Activated B cell treated with CpG ODN at 0.5 μM for 24 hours (primary cell): ENCODE measurements at regions not wholly inside any gene's neighbourhood (a gene's known extent, or its start where the extent isn't known, plus 50 kb on each side); places are given as distances from the start of the nearest gene placed in this dataset.
A peak's percentile ranks its signal among the peaks of the same experiment; 100 is the strongest.
"Not testable (repeated sequence)": the region's sequence is repeated elsewhere in the genome, so short reads cannot be mapped to it uniquely, and the experiment has no call there.

Experiments
- ATAC-seq: fragments of 200-7000 bp; cut with Tn5 transposase; one replicate; pipeline ENCODE4 v1.10.0; 2021; ENCODE audit warnings: low read depth, mild to moderate bottlenecking, moderate library complexity
- CTCF ChIA-PET: fragments of 350-600 bp; sonication (Branson Sonifier 250); formaldehyde crosslinking; loops from one replicate; lab custom pipeline; 2021; ENCODE audit warnings: antibody characterized with exemption; lab: Charles Lee
- POLR2A ChIA-PET: fragments of 350-600 bp; sonication (Branson Sonifier 250); formaldehyde crosslinking; loops from one replicate; lab custom pipeline; 2021; ENCODE audit warnings: antibody characterized with exemption; lab: Charles Lee
- DNase-seq: peaks from one replicate; pipeline ENCODE4 v3.0.0; 2022
- H3K27ac Mint-ChIP-seq: one replicate; pipeline ENCODE4 v1.8.0; 2020; ENCODE audit warnings: mixed read lengths
- H3K27me3 Mint-ChIP-seq: one replicate; pipeline ENCODE4 v1.8.0; 2021; ENCODE audit warnings: mixed read lengths
- H3K36me3 Mint-ChIP-seq: one replicate; pipeline ENCODE4 v1.8.0; 2021; ENCODE audit warnings: low read depth, mixed read lengths
- H3K4me1 Mint-ChIP-seq: one replicate; pipeline ENCODE4 v1.8.0; 2021; ENCODE audit warnings: mixed read lengths
- H3K4me3 Mint-ChIP-seq: one replicate; pipeline ENCODE4 v1.8.0; 2020; ENCODE audit warnings: mild to moderate bottlenecking, mixed read lengths
- H3K9me3 Mint-ChIP-seq: one replicate; pipeline ENCODE4 v1.8.0; 2020; ENCODE audit warnings: mixed read lengths
- intact Hi-C: fragments of 100-400 bp; cut with micrococcal nuclease; formaldehyde crosslinking; loops from one replicate; pipeline ENCODE4 v1.15.1; 2024
- TF ChIP-seq, protein P1 (sequence below): fragments of 200-600 bp; IDR thresholded peaks from one replicate; pipeline ENCODE4 v1.8.0; 2022; ENCODE audit warnings: antibody characterized with exemption, mild to moderate bottlenecking

DNA sequence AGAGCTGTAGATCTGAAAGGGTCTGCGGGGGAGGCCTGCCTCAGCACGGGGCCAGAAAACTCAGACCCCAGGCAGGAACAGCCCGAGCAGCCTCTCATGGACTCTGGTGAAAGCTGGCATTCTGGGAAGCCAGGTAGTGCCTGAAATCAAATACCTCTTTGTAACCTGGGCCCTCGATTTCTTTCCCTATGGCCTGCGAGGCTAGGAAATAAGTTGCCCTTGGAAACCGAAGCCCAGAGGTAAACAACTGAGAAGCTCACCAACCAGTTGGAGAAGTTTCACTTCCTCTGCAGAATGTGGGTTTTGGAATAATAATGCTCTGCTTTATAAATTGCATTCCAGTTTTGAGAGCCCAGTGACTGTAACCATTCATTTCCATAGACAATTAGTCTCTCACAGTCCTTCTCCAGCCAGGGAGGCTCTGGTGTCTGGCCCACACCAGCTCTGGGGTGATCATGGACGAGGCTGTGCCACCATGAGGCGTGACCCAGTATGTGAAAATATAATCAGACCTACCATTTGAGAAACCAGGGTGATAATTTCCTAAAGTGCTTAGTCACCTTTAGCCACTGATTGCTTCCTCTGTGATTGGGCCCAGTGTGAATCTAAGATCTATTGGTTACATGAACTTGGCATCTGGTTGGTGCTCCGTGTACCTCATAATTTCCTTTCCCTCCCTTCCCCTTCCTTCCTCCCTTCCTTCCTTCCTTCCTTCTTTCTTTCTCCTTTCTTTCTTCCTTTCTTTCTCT, 133.1 kb upstream of the PELI1 start:
- no peak for DNase-seq
- no peaks in the 10 kb centered on the region for H3K27me3 Mint-ChIP-seq
- ATAC-seq: no peak
- TF ChIP-seq, protein P1, sequence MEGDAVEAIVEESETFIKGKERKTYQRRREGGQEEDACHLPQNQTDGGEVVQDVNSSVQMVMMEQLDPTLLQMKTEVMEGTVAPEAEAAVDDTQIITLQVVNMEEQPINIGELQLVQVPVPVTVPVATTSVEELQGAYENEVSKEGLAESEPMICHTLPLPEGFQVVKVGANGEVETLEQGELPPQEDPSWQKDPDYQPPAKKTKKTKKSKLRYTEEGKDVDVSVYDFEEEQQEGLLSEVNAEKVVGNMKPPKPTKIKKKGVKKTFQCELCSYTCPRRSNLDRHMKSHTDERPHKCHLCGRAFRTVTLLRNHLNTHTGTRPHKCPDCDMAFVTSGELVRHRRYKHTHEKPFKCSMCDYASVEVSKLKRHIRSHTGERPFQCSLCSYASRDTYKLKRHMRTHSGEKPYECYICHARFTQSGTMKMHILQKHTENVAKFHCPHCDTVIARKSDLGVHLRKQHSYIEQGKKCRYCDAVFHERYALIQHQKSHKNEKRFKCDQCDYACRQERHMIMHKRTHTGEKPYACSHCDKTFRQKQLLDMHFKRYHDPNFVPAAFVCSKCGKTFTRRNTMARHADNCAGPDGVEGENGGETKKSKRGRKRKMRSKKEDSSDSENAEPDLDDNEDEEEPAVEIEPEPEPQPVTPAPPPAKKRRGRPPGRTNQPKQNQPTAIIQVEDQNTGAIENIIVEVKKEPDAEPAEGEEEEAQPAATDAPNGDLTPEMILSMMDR: no peak
- POLR2A ChIA-PET: no interaction called here
- H3K4me3 Mint-ChIP-seq: no peak overlapping the region
- no peaks in the 10 kb centered on the region for H3K9me3 Mint-ChIP-seq
- H3K27ac Mint-ChIP-seq: peak overlapping the region; percentile 12
- intact Hi-C loops: no loop called here
- H3K4me1 Mint-ChIP-seq: peaks cover 27% of the 10 kb centered on the region
- CTCF ChIA-PET: interaction anchor here (0.5 to 1.9 kb wide), 2 partner anchors 50 to 344 kb away, joined by 3 to 4 read pairs; no protein-coding TSS in a partner anchor
- H3K36me3 Mint-ChIP-seq: no peaks in the 10 kb centered on the region

DNA sequence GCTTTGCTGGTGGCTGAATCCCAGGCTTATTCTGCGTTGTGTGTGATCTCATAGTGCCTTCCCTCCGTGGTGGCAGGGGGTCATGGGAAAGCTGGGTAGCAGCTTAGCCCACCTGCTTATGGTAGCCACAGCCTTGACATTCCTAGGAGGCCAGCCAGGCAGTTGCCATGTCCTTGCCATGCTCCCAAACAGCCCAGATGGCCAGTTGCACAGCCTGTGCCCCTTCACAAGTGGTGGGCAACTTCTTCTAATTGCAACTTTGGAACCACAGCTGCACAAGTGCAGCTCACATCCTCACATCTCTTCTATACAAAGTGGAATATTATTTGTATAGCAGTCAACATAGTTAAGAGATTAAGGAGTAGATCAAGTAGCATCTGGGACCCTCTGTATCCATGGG, 136.6 kb upstream of the PELI1 start:
- ATAC-seq: not testable (repeated sequence)

GRCh38 chr2:64283006-64283570, 138.9 kb upstream of the PELI1 start:
- TF ChIP-seq, protein P1: no peak
- no peaks in the 10 kb centered on the region for H3K9me3 Mint-ChIP-seq
- intact Hi-C loops: no loop called here
- no peaks in the 10 kb centered on the region for H3K27me3 Mint-ChIP-seq
- H3K4me3 Mint-ChIP-seq: no peak overlapping the region
- POLR2A ChIA-PET: interaction anchor here (1.3 kb wide), 1 partner anchor 68 kb away, joined by 7 read pairs; no protein-coding TSS in a partner anchor
- ATAC-seq (peak; percentile 28), DNase-seq (no peak)
- H3K36me3 Mint-ChIP-seq: no peaks in the 10 kb centered on the region
- CTCF ChIA-PET: interaction anchor here (0.9 kb wide), 1 partner anchor 48 kb away, joined by 3 read pairs; no protein-coding TSS in a partner anchor
- peaks cover 2% of the 10 kb centered on the region for H3K4me1 Mint-ChIP-seq
- no peak overlapping the region for H3K27ac Mint-ChIP-seq

More for the DNA sequence above, 136.6 kb upstream of the PELI1 start:
- H3K36me3 Mint-ChIP-seq, H3K4me1 Mint-ChIP-seq, CTCF ChIA-PET, DNase-seq, H3K4me3 Mint-ChIP-seq, intact Hi-C loops, H3K27me3 Mint-ChIP-seq, POLR2A ChIA-PET, H3K27ac Mint-ChIP-seq, H3K9me3 Mint-ChIP-seq: not testable (repeated sequence)

DNA sequence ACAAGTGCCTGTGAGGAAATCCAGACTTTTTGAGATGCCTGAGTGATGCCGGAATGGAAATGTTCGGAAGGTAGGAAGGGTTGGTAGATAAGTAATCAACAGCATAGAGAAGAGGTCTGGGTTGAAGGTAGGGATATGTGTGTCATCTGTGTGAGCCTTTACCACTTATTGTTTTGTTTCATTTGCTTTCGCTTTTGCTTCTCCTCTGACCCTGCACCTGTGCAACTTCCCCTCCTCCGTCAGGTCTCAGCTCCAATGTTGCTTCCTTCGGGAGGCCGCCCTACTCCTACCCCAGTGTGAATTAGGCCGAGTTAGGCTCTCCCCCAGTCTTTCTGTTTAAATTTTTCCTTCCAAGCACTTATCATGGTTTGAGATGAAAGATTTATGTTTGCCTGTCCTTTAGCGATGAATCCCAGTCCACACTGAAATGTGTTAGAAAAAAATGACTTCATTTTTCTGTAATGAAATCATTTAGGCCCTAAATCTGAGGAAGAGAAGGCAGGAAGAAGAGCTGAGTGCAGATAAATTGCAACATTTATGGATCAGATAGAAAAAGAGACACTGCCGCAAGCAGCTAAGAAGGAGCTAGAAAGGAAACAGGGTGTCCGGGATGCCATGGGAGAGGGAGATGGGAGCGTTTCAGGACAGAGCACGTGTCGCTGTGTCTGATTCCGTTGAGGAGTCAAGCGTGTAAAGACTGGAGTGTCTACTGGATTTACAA, 139.6 kb upstream of the PELI1 start:
- CTCF ChIA-PET: interaction anchor here (0.9 kb wide), 1 partner anchor 47 kb away, joined by 3 read pairs; no protein-coding TSS in a partner anchor
- H3K27ac Mint-ChIP-seq: no peak overlapping the region
- ATAC-seq (peak; percentile 92), DNase-seq (no peak)
- no peaks in the 10 kb centered on the region for H3K36me3 Mint-ChIP-seq
- intact Hi-C loops: no loop called here
- H3K4me1 Mint-ChIP-seq: no peaks in the 10 kb centered on the region
- TF ChIP-seq, protein P1: no peak
- no peak overlapping the region for H3K4me3 Mint-ChIP-seq
- no peaks in the 10 kb centered on the region for H3K27me3 Mint-ChIP-seq
- H3K9me3 Mint-ChIP-seq: no peaks in the 10 kb centered on the region
- POLR2A ChIA-PET: interaction anchor here (1.0 to 1.3 kb wide), 2 partner anchors 42 to 69 kb away, joined by 3 to 7 read pairs; no protein-coding TSS in a partner anchor

DNA sequence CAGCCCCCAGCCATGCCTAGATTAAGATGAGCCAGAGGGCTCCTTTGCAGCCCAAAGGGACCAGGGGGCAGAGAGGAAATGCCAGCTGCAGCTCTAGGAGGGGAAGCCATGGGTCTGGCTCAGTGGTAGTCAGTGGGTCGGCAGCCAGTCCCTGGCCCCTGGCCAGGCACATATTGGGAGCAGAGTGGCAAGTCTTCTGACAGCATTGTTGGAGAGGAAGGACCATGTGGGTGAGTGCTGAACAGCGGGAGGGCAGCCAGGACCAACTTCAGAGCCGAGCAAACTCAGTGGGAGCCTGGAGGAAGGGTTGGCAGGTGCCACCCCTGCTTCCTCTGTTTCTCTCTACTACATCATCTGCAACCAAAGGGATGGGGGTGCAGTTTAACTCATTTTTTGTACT, 140.5 kb upstream of the PELI1 start:
- no peaks in the 10 kb centered on the region for H3K27me3 Mint-ChIP-seq
- intact Hi-C loops: no loop called here

More for the DNA sequence above, 140.5 kb upstream of the PELI1 start:
- DNase-seq (no peak), ATAC-seq (no peak)
- Mint-ChIP-seq H3K36me3 (no peaks in the 10 kb centered on the region), H3K4me1 (no peaks in the 10 kb centered on the region), H3K27ac (no peak overlapping the region), H3K9me3 (no peaks in the 10 kb centered on the region), H3K4me3 (no peak overlapping the region)
- TF ChIP-seq, protein P1: no peak
- POLR2A ChIA-PET: interaction anchor here (0.6 kb wide), 1 partner anchor 27 kb away, joined by 3 read pairs; no protein-coding TSS in a partner anchor
- CTCF ChIA-PET: no interaction called here
